CD14-positive monocyte (primary cell): ENCODE measurements at regions not wholly inside any gene's neighbourhood (a gene's known extent, or its start where the extent isn't known, plus 50 kb on each side); places are given as distances from the start of the nearest gene placed in this dataset.

ENCODE experiments used
- DNase-seq, 3 donors: peaks; one replicate each; pipeline ENCODE4 v3.0.0-alpha.2; 2011 to 2022
- H2AFZ ChIP-seq: 2 replicates; pipeline ENCODE4 v1.6.0; 2012; ENCODE audit warnings: mild to moderate bottlenecking, low read depth, low read length, inconsistent platforms; ENCODE audit not compliant: insufficient read depth, poor library complexity, severe bottlenecking
- H3K27ac ChIP-seq, 2 donors: 1 replicate in 1 of 2; 2 replicates in 1 of 2; pipeline ENCODE4 v1.5.1; 2012 to 2013; ENCODE audit warnings: low read length in 2 of 2, control low read depth in 1 of 2, inconsistent platforms in 1 of 2, low read depth in 1 of 2, mild to moderate bottlenecking in 1 of 2
- H3K27me3 ChIP-seq, 2 donors: one replicate each; pipeline versions ENCODE4 v1.6.0 to v1.6.1; 2011 to 2013; ENCODE audit warnings: low read length in 2 of 2; ENCODE audit not compliant: control insufficient read depth in 2 of 2, insufficient read depth in 2 of 2
- H3K36me3 ChIP-seq, 2 donors: replicated peaks in 1 of 2; 1 replicate in 1 of 2; 2 replicates in 1 of 2; pipeline versions ENCODE4 v1.5.1 to v1.6.1; 2012 to 2013; ENCODE audit warnings: low read length in 2 of 2, control low read depth in 1 of 2, inconsistent platforms in 1 of 2, mild to moderate bottlenecking in 1 of 2; ENCODE audit not compliant: insufficient read depth in 2 of 2, control insufficient read depth in 1 of 2
- H3K4me1 ChIP-seq, 2 donors: 1 replicate in 1 of 2; 2 replicates in 1 of 2; pipeline versions ENCODE4 v1.5.1 to v1.6.1; 2012 to 2013; ENCODE audit warnings: low read length in 2 of 2, control low read depth in 1 of 2, inconsistent platforms in 1 of 2, mild to moderate bottlenecking in 1 of 2, moderate library complexity in 1 of 2; ENCODE audit not compliant: insufficient read depth in 2 of 2, control insufficient read depth in 1 of 2
- H3K4me2 ChIP-seq: replicated peaks from 2 replicates; pipeline ENCODE3; 2012; ENCODE audit warnings: low read length, moderate library complexity, mild to moderate bottlenecking; ENCODE audit not compliant: poor library complexity, severe bottlenecking; ENCODE audit errors: extremely low read depth
- H3K4me3 ChIP-seq, 3 experiments: fragments of 200-600 bp in 1 of 3; sonication (generic) in 1 of 3; replicated peaks in 1 of 3; 1 replicate in 2 of 3; 2 replicates in 1 of 3; pipeline ENCODE4 v1.5.1; 2011 to 2013; ENCODE audit warnings: low read length in 3 of 3, mild to moderate bottlenecking in 3 of 3, control low read depth in 2 of 3, low read depth in 2 of 3, inconsistent platforms in 1 of 3, moderate library complexity in 1 of 3
- H3K79me2 ChIP-seq: 2 replicates; pipeline ENCODE4 v1.6.0; 2012; ENCODE audit warnings: mild to moderate bottlenecking, control low read depth, inconsistent platforms, low read length, moderate library complexity; ENCODE audit not compliant: insufficient read depth
- H3K9ac ChIP-seq: 2 replicates; pipeline ENCODE4 v1.6.0; 2017; ENCODE audit warnings: low read length, mild to moderate bottlenecking; ENCODE audit not compliant: insufficient read depth, poor library complexity, severe bottlenecking
- H3K9me3 ChIP-seq, 2 donors: replicated peaks in 1 of 2; 1 replicate in 1 of 2; 2 replicates in 1 of 2; pipeline versions ENCODE4 v1.5.1 to v1.6.1; 2012 to 2013; ENCODE audit warnings: low read length in 2 of 2, control low read depth in 1 of 2; ENCODE audit not compliant: control insufficient read depth in 1 of 2, insufficient read depth in 1 of 2
- H4K20me1 ChIP-seq: 2 replicates; pipeline ENCODE4 v1.6.0; 2012; ENCODE audit warnings: mild to moderate bottlenecking, low read length, control low read depth, moderate library complexity; ENCODE audit not compliant: insufficient read depth
- H3K27ac Mint-ChIP-seq, 7 donors: one replicate each; pipeline ENCODE4 v1.8.0; 2020; ENCODE audit warnings: mild to moderate bottlenecking in 7 of 7, mixed read lengths in 7 of 7, moderate library complexity in 6 of 7, inconsistent platforms in 2 of 7
- H3K27me3 Mint-ChIP-seq, 3 donors: one replicate each; pipeline ENCODE4 v1.8.0; 2021 to 2022; ENCODE audit warnings: low read depth in 3 of 3, mild to moderate bottlenecking in 3 of 3, mixed read lengths in 3 of 3, moderate library complexity in 3 of 3, inconsistent platforms in 1 of 3
- H3K36me3 Mint-ChIP-seq, 2 donors: one replicate each; pipeline ENCODE4 v1.8.0; 2020; ENCODE audit warnings: mixed read lengths in 2 of 2, inconsistent platforms in 1 of 2, mild to moderate bottlenecking in 1 of 2
- H3K4me1 Mint-ChIP-seq: one replicate; pipeline ENCODE4 v1.8.0; 2020; ENCODE audit warnings: mild to moderate bottlenecking, mixed read lengths
- H3K4me3 Mint-ChIP-seq, 2 donors: one replicate each; pipeline ENCODE4 v1.8.0; 2020; ENCODE audit warnings: mild to moderate bottlenecking in 2 of 2, mixed read lengths in 2 of 2, moderate library complexity in 1 of 2
- H3K9me3 Mint-ChIP-seq, 7 donors: one replicate each; pipeline ENCODE4 v1.8.0; 2020 to 2022; ENCODE audit warnings: mixed read lengths in 7 of 7, mild to moderate bottlenecking in 6 of 7, moderate library complexity in 6 of 7, inconsistent platforms in 2 of 7
- WGBS: methylation state at CpG from one replicate; pipeline ENCODE4 v1.1.5; 2013; ENCODE audit warnings: missing lambda C conversion rate; ENCODE audit not compliant: insufficient coverage; 5-methylcytosine and 5-hydroxymethylcytosine counted together
- intact Hi-C, 2 donors: fragments of 100-400 bp; cut with micrococcal nuclease; formaldehyde crosslinking; loops; one replicate each; pipeline versions ENCODE4 v1.15.0 to v1.15.1; 2023
- TF ChIP-seq, protein P1 (sequence below): fragments of 200-600 bp; IDR thresholded peaks from one replicate; pipeline ENCODE4 v1.8.0; 2022; ENCODE audit warnings: antibody characterized with exemption, mild to moderate bottlenecking

DNA sequence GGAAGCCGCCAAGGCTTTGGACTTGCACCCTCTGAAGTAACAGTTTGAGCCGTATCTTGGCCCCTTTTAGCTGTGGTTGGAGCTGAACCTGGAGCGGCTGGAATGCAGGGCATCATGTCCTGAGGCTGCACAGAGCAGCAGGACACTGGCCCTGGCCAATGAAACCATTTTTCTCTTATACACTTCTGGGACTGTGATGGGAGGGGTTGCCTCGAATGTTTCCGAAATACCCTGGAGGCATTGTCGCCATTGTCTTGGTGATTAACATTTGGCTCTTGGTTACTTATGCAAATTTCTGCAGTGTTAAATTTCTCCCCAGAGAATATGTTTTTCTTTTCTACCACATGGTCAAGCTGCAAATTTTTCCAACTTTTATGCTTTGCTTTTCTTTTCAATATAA, 137.2 kb downstream of the MAGEC1 start:
- Histone ChIP-seq H3K36me3 (no peaks in the 10 kb centered on the region), H4K20me1 (no peaks in the 10 kb centered on the region), H3K79me2 (no peaks in the 10 kb centered on the region), H3K27me3 (no peaks in the 10 kb centered on the region), H3K27ac (no peak overlapping the region), H3K4me1 (no peaks in the 10 kb centered on the region), H3K4me3 (no peak overlapping the region), H3K9ac (no peak overlapping the region), H2AFZ (no peak overlapping the region), H3K9me3 (no peaks in the 10 kb centered on the region), H3K4me2 (no peak overlapping the region)
- Mint-ChIP-seq H3K4me1 (no peaks in the 10 kb centered on the region), H3K4me3 (no peak overlapping the region), H3K36me3 (no peaks in the 10 kb centered on the region), H3K27me3 (peaks cover 0 to 5% (median 1%) of the 10 kb centered on the region in 3 donors), H3K27ac (no peak overlapping the region), H3K9me3 (peaks cover 0 to 4% (median 2%) of the 10 kb centered on the region in 7 donors)
- intact Hi-C loops: no loop called here
- no CpG with 5 or more reads among the region's 6 CpGs for WGBS
- TF ChIP-seq, protein P1, sequence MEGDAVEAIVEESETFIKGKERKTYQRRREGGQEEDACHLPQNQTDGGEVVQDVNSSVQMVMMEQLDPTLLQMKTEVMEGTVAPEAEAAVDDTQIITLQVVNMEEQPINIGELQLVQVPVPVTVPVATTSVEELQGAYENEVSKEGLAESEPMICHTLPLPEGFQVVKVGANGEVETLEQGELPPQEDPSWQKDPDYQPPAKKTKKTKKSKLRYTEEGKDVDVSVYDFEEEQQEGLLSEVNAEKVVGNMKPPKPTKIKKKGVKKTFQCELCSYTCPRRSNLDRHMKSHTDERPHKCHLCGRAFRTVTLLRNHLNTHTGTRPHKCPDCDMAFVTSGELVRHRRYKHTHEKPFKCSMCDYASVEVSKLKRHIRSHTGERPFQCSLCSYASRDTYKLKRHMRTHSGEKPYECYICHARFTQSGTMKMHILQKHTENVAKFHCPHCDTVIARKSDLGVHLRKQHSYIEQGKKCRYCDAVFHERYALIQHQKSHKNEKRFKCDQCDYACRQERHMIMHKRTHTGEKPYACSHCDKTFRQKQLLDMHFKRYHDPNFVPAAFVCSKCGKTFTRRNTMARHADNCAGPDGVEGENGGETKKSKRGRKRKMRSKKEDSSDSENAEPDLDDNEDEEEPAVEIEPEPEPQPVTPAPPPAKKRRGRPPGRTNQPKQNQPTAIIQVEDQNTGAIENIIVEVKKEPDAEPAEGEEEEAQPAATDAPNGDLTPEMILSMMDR: no peak
- DNase-seq: no peak

DNA sequence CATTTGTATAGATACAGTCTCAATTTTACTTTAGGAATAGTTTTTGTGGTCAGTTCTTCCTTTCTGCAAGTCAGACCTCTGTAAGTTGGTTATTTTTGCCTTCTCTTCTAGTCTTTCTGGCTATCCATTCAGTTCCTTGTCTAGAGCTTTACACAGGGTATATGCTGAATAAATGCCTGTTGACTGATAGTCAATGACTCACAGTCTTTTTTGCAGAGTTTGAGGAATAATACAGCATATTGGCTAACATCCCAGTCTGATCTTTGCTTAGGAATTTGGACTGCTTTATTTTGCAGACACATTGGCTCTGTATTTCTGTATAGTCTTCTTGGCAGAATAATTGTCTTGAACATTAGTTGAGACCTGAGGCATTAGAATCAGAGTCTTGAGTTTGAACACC, 132.4 kb downstream of the MAGEC1 start:
- Histone ChIP-seq H3K27me3 (no peaks in the 10 kb centered on the region), H3K9ac (no peak overlapping the region), H2AFZ (no peak overlapping the region), H3K4me1 (no peaks in the 10 kb centered on the region), H3K4me2 (no peak overlapping the region), H3K27ac (no peak overlapping the region), H4K20me1 (no peaks in the 10 kb centered on the region), H3K36me3 (no peaks in the 10 kb centered on the region), H3K79me2 (no peaks in the 10 kb centered on the region), H3K9me3 (no peaks in the 10 kb centered on the region), H3K4me3 (no peak overlapping the region)
- Mint-ChIP-seq H3K9me3 (peaks cover 0 to 2% (median 0%) of the 10 kb centered on the region in 7 donors), H3K4me1 (no peaks in the 10 kb centered on the region), H3K36me3 (no peaks in the 10 kb centered on the region), H3K27ac (no peak overlapping the region), H3K4me3 (no peak overlapping the region), H3K27me3 (no peaks in the 10 kb centered on the region)
- no peak for DNase-seq
- intact Hi-C loops: no loop called here
- TF ChIP-seq, protein P1: no peak
